ENCODE measurements at regions not wholly inside any gene's neighbourhood (a gene's known extent, or its start where the extent isn't known, plus 50 kb on each side); places are given as distances from the start of the nearest gene placed in this dataset.
"Not testable (repeated sequence)": the region's sequence is repeated elsewhere in the genome, so short reads cannot be mapped to it uniquely, and the experiment has no call there.

GRCh38 chr4:15174168-15174567, 171.9 kb downstream of the CPEB2 start:
- not testable (repeated sequence) for ATAC-seq (replicated peaks); H3K27ac Mint-ChIP-seq; DNase-seq; H3K36me3 Mint-ChIP-seq; H3K9me3 Mint-ChIP-seq; H3K4me1 Mint-ChIP-seq; H3K4me3 Mint-ChIP-seq
- peaks cover 0 to 19% of the 10 kb centered on the region in 2 donors for H3K27me3 Mint-ChIP-seq

GRCh38 chr4:15179842-15180241, 177.6 kb downstream of the CPEB2 start:
- H3K27me3 Mint-ChIP-seq; DNase-seq; H3K4me3 Mint-ChIP-seq; H3K27ac Mint-ChIP-seq; H3K36me3 Mint-ChIP-seq; H3K9me3 Mint-ChIP-seq; ATAC-seq (replicated peaks): not testable (repeated sequence)
- peaks cover 3 to 11% of the 10 kb centered on the region in 2 donors for H3K4me1 Mint-ChIP-seq

DNA sequence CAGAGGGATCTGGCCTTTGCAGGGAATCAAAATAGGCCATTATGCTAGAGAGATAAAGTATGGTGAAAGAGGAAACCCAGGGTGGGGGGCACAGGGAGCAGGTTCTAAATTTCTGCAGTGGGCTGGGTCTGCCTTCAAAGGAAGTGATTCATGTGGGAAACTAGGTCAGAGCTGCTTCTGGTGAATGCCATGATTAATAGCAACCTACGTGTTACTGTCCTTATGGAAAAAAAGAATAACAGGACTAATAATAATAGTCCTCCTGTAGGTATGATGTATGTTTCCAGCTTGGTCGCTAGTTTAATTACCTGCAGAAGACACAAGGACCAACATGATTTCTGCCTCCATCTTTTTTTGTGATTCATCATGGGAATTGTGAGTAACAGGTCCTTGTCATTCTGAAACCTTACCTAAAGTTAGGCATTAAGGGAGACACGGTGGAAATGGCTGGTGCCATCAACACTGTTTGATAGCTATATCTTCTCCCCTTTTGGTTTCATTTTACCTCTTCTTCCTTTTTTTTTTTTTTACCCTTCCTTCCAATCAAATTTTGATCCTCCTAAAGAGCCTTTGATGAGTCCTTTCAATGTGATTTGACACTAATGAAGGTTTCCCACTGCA, 180.4 kb downstream of the CPEB2 start:
- H3K9me3 Mint-ChIP-seq, result peaks cover 0 to 2% of the 10 kb centered on the region in 2 donors
- no peaks in the 10 kb centered on the region for H3K36me3 Mint-ChIP-seq
- H3K4me1 Mint-ChIP-seq, result peaks cover 3 to 11% of the 10 kb centered on the region in 2 donors
- peaks cover 0 to 9% of the 10 kb centered on the region in 2 donors for H3K27me3 Mint-ChIP-seq
- peak overlapping the region; percentile 14 for H3K27ac Mint-ChIP-seq
- DNase-seq (no peak), ATAC-seq (replicated peaks) (peak; percentile 88 to 94)
- H3K4me3 Mint-ChIP-seq, result no peak overlapping the region

DNA sequence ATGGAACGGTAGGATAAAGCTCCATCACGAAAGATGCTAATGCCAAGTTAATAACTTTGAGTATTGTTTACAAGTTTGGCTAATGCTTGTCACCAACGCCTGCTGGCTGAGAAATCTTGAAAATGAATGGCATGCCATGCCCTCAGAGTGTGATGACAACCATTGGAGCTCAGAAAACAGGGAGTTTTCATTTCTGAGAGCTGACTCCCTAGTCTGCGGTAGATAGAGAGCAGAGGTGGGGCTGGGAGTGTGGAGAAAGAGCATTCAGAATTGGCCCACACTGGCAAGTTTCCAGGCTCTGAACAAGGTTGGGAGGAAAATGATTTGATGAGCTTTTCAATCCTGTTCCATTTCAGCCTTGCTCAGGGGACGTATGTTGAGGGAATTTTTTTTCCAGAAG, 183.9 kb downstream of the CPEB2 start:
- Mint-ChIP-seq H3K4me3 (no peak overlapping the region), H3K36me3 (peaks cover 4 to 5% of the 10 kb centered on the region in 2 donors), H3K4me1 (peaks cover 12 to 25% of the 10 kb centered on the region in 2 donors), H3K27me3 (peaks cover 0 to 9% of the 10 kb centered on the region in 2 donors), H3K9me3 (peaks cover 6 to 12% of the 10 kb centered on the region in 2 donors), H3K27ac (no peak overlapping the region)
- ATAC-seq (replicated peaks), result no peak
- DNase-seq, result no peak

GRCh38 chr4:15186806-15187205, 184.5 kb downstream of the CPEB2 start:
- Mint-ChIP-seq H3K36me3 (peaks cover 4 to 5% of the 10 kb centered on the region in 2 donors), H3K27me3 (peaks cover 0 to 9% of the 10 kb centered on the region in 2 donors), H3K4me1 (peaks cover 12 to 25% of the 10 kb centered on the region in 2 donors), H3K27ac (no peak overlapping the region), H3K4me3 (no peak overlapping the region), H3K9me3 (peaks cover 6 to 12% of the 10 kb centered on the region in 2 donors)
- ATAC-seq (replicated peaks) (no peak), DNase-seq (no peak)

- Mint-ChIP-seq H3K27ac (peak overlapping the region; percentile 26), H3K4me3 (no peak overlapping the region), H3K36me3 (peaks cover 4 to 5% of the 10 kb centered on the region in 2 donors), H3K9me3 (peaks cover 6 to 11% of the 10 kb centered on the region in 2 donors), H3K4me1 (peaks cover 9 to 13% of the 10 kb centered on the region in 2 donors), H3K27me3 (peaks cover 0 to 9% of the 10 kb centered on the region in 2 donors)
- peak; percentile 86 to 89 for ATAC-seq (replicated peaks)
- peak; percentile 7 for DNase-seq
These were observed 186.6 kb downstream of the CPEB2 start for GRCh38 chr4:15188605-15189539.

- Mint-ChIP-seq H3K4me1 (no peaks in the 10 kb centered on the region), H3K9me3 (no peaks in the 10 kb centered on the region), H3K27ac (no peak overlapping the region), H3K27me3 (peaks cover 0 to 4% of the 10 kb centered on the region in 2 donors), H3K36me3 (no peaks in the 10 kb centered on the region), H3K4me3 (no peak overlapping the region)
- DNase-seq, result no peak
- no peak for ATAC-seq (replicated peaks)
These were observed 192.2 kb downstream of the CPEB2 start for GRCh38 chr4:15194520-15194919.

DNA sequence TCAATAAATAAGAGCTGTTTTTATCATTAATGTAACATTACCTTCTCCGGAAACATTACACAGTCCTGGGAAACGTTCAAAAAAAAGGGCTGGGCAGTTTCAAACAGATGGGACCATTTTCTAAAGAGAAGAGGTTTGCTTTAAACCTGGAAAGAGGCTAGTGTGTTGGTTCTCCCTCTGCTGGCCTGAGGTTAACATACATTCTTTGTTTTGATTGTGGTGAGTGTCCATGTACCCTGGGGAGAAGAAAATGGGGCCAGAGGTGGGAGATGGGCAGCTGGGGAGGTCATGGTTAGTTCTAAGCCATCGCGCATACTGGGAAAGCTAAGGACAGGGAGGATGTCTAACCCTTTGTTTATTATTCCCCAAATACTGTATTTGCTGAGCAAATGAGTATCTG, 194.7 kb downstream of the CPEB2 start:
- no peaks in the 10 kb centered on the region for H3K36me3 Mint-ChIP-seq
- no peak for DNase-seq
- H3K4me3 Mint-ChIP-seq, result no peak overlapping the region

DNA sequence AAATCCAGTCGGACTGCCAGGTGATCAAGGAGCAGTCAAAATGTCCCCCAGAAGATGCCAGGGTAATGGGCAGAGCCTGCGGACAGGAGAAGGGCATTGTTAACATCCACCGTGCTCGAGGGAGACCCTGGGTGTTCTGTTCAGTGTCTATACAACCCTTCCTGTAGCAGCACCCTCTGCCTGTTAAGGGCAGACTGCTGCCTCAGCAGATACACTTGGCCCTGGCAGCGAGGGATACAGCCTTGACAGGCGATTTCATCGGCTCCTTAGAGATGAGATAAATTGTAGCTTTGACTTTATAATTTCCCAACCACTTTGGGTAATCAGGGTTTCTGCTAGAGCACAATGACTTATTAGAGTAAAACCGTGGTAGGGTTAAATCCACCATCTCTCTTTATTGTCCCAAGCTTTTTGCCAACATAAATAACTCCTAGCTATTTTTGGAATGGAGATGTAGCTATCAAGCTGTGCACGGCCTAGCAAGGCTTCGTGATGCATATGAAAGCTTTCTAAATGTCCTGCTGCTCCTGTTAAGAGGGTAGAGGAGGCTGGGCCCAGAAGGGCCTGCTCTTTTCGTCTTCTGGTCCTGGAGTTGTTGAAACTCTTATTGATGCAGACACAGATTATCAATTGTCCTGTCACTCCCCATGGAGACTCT, 195.9 kb downstream of the CPEB2 start:
- Mint-ChIP-seq H3K36me3 (no peaks in the 10 kb centered on the region), H3K27ac (no peak overlapping the region), H3K4me1 (no peaks in the 10 kb centered on the region), H3K27me3 (peaks cover 0 to 4% of the 10 kb centered on the region in 2 donors), H3K4me3 (no peak overlapping the region), H3K9me3 (peaks cover 0 to 1% of the 10 kb centered on the region in 2 donors)
- no peak for DNase-seq
- ATAC-seq (replicated peaks), result no peak

More for the DNA sequence above, 194.7 kb downstream of the CPEB2 start:
- peaks cover 0 to 4% of the 10 kb centered on the region in 2 donors for H3K27me3 Mint-ChIP-seq
- no peak for ATAC-seq (replicated peaks)
- no peak overlapping the region for H3K27ac Mint-ChIP-seq
- H3K9me3 Mint-ChIP-seq, result peaks cover 0 to 1% of the 10 kb centered on the region in 2 donors
- no peaks in the 10 kb centered on the region for H3K4me1 Mint-ChIP-seq

DNA sequence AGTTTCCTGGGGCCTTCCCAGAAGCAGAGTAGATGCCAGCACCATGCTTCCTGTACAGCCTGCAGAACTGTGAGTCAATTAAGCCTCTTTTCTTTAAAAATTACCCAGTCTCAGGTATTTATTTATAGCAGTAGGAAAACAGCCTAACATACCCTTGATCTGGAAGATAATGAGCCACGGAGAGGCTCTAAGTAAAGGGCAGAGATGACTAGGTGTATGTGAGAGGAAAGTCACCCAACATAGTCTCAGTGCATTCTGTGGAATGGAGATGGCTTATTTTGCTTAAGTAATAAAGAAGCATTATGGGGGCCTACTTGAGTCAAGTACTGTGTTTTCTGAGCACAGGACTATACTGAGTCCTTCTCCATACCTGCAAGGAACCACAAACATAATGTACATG, 199.5 kb downstream of the CPEB2 start:
- Mint-ChIP-seq H3K27me3 (no peaks in the 10 kb centered on the region), H3K4me3 (no peak overlapping the region), H3K27ac (no peak overlapping the region), H3K36me3 (peaks cover 2 to 9% of the 10 kb centered on the region in 2 donors), H3K4me1 (no peaks in the 10 kb centered on the region), H3K9me3 (peaks cover 12 to 15% of the 10 kb centered on the region in 2 donors)
- no peak for ATAC-seq (replicated peaks)
- DNase-seq, result no peak

- DNase-seq (no peak), ATAC-seq (replicated peaks) (no peak)
- Mint-ChIP-seq H3K9me3 (peaks cover 18 to 19% of the 10 kb centered on the region in 2 donors), H3K4me1 (no peaks in the 10 kb centered on the region), H3K36me3 (peaks cover 7 to 10% of the 10 kb centered on the region in 2 donors), H3K27me3 (no peaks in the 10 kb centered on the region), H3K4me3 (no peak overlapping the region), H3K27ac (no peak overlapping the region)
These were observed 200.2 kb downstream of the CPEB2 start for GRCh38 chr4:15202481-15202880.

GRCh38 chr4:15206526-15206925, 204.2 kb downstream of the CPEB2 start:
- H3K27me3 Mint-ChIP-seq; H3K27ac Mint-ChIP-seq; ATAC-seq (replicated peaks); H3K4me3 Mint-ChIP-seq; H3K4me1 Mint-ChIP-seq; DNase-seq: not testable (repeated sequence)
- Mint-ChIP-seq H3K36me3 (peaks cover 11 to 14% of the 10 kb centered on the region in 2 donors), H3K9me3 (peaks cover 25 to 26% of the 10 kb centered on the region in 2 donors)

- Mint-ChIP-seq H3K9me3 (no peaks in the 10 kb centered on the region), H3K36me3 (no peaks in the 10 kb centered on the region), H3K4me3 (no peak overlapping the region)
These were observed 211.2 kb downstream of the CPEB2 start for GRCh38 chr4:15213302-15213970.

GRCh38 chr4:15215109-15215508, 212.7 kb upstream of the C1QTNF7 start:
- Mint-ChIP-seq H3K27me3 (no peaks in the 10 kb centered on the region), H3K36me3 (no peaks in the 10 kb centered on the region), H3K4me3 (no peak overlapping the region), H3K4me1 (peaks cover 0 to 6% of the 10 kb centered on the region in 2 donors), H3K9me3 (no peaks in the 10 kb centered on the region), H3K27ac (no peak overlapping the region)
- ATAC-seq (replicated peaks) (no peak), DNase-seq (no peak)

More at GRCh38 chr4:15213302-15213970, 211.2 kb downstream of the CPEB2 start:
- Mint-ChIP-seq H3K4me1 (peaks cover 0 to 6% of the 10 kb centered on the region in 2 donors), H3K27ac (no peak overlapping the region), H3K27me3 (no peaks in the 10 kb centered on the region)
- ATAC-seq (replicated peaks), result no peak
- DNase-seq, result no peak
